Fibroblast of lung (primary cell): ENCODE measurements at regions not wholly inside any gene's neighbourhood (a gene's known extent, or its start where the extent isn't known, plus 50 kb on each side); places are given as distances from the start of the nearest gene placed in this dataset.

Source experiments
- DNase-seq, 2 donors: peaks; one replicate each; pipeline versions ENCODE4 v3.0.0 to v3.0.0-alpha.2; 2010; ENCODE audit warnings: low read depth in 2 of 2
- H2AFZ ChIP-seq: 2 replicates; pipeline ENCODE4 v1.5.1; 2012; ENCODE audit warnings: low read length, control low read depth, inconsistent platforms
- H3K27ac ChIP-seq: 2 replicates; pipeline ENCODE4 v1.5.1; 2011; ENCODE audit warnings: low read length, control low read depth; ENCODE audit not compliant: insufficient read depth
- H3K27me3 ChIP-seq: 2 replicates; pipeline ENCODE4 v1.5.1; 2011; ENCODE audit warnings: mild to moderate bottlenecking, low read length; ENCODE audit not compliant: control insufficient read depth, insufficient read depth
- H3K36me3 ChIP-seq: 2 replicates; pipeline ENCODE4 v1.5.1; 2011; ENCODE audit warnings: low read length; ENCODE audit not compliant: control insufficient read depth, insufficient read depth
- H3K4me1 ChIP-seq: 2 replicates; pipeline ENCODE4 v1.5.1; 2011; ENCODE audit warnings: low read length; ENCODE audit not compliant: control insufficient read depth, insufficient read depth; ENCODE audit errors: extremely low read depth
- H3K4me2 ChIP-seq: 2 replicates; pipeline ENCODE4 v1.5.1; 2011; ENCODE audit warnings: low read length, control low read depth; ENCODE audit not compliant: insufficient read depth; ENCODE audit errors: extremely low read depth
- H3K4me3 ChIP-seq, 4 experiments: fragments of 200-600 bp in 1 of 4; sonication (generic) in 1 of 4; replicated peaks in 1 of 4; 2 replicates each; pipeline ENCODE4 v1.5.1; 2011 to 2016; ENCODE audit warnings: low read length in 4 of 4, low read depth in 3 of 4, mild to moderate bottlenecking in 3 of 4, control low read depth in 2 of 4, inconsistent platforms in 1 of 4, mixed read lengths in 1 of 4; ENCODE audit not compliant: insufficient read depth in 1 of 4; ENCODE audit errors: control extremely low read depth in 1 of 4
- H3K79me2 ChIP-seq: 2 replicates; pipeline ENCODE4 v1.5.1; 2012; ENCODE audit warnings: mild to moderate bottlenecking, low read length, inconsistent platforms; ENCODE audit not compliant: control insufficient read depth, insufficient read depth
- H3K9ac ChIP-seq: 2 replicates; pipeline ENCODE4 v1.5.1; 2011; ENCODE audit warnings: mild to moderate bottlenecking, low read length, control low read depth; ENCODE audit not compliant: insufficient read depth
- H3K9me3 ChIP-seq: 2 replicates; pipeline ENCODE4 v1.5.1; 2012; ENCODE audit warnings: low read depth, low read length; ENCODE audit not compliant: control insufficient read depth, insufficient read depth
- H4K20me1 ChIP-seq: 2 replicates; pipeline ENCODE4 v1.5.1; 2011; ENCODE audit warnings: low read length; ENCODE audit not compliant: control insufficient read depth, insufficient read depth; ENCODE audit errors: extremely low read depth
- EZH2 ChIP-seq: IDR thresholded peaks from 2 replicates; pipeline ENCODE4 v1.5.1; 2012; ENCODE audit warnings: low read length, control low read depth, mild to moderate bottlenecking; ENCODE audit errors: missing control alignments
- TF ChIP-seq, protein P1 (sequence below), 2 donors: IDR thresholded peaks in 1 of 2; conservative IDR thresholded peaks in 1 of 2; 1 replicate in 1 of 2; 2 replicates in 1 of 2; pipeline ENCODE4 v1.5.1; 2011 to 2012; ENCODE audit warnings: low read length in 2 of 2, control low read depth in 1 of 2, inconsistent platforms in 1 of 2, low read depth in 1 of 2, mild to moderate bottlenecking in 1 of 2

DNA sequence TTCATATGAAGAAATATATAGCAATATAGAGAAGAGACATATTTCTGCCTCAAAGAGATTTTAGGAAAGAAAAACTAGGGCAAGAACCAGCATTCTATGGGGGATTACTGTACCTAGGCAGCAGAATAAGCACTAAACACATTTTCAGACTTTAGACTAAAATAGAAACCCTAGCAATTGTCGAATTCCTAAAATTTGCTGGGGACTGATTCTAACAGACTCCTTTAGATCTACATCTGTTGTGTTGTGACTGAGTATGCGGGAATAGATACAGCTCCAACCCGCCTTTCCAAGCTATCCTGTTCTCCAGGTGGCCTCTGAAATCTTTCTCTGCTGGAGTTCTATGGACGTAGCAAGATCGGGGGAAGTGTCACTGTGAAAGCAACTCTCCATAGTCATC is 482.2 kb downstream of the NTRK2 start:
- TF ChIP-seq, protein P1, sequence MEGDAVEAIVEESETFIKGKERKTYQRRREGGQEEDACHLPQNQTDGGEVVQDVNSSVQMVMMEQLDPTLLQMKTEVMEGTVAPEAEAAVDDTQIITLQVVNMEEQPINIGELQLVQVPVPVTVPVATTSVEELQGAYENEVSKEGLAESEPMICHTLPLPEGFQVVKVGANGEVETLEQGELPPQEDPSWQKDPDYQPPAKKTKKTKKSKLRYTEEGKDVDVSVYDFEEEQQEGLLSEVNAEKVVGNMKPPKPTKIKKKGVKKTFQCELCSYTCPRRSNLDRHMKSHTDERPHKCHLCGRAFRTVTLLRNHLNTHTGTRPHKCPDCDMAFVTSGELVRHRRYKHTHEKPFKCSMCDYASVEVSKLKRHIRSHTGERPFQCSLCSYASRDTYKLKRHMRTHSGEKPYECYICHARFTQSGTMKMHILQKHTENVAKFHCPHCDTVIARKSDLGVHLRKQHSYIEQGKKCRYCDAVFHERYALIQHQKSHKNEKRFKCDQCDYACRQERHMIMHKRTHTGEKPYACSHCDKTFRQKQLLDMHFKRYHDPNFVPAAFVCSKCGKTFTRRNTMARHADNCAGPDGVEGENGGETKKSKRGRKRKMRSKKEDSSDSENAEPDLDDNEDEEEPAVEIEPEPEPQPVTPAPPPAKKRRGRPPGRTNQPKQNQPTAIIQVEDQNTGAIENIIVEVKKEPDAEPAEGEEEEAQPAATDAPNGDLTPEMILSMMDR (conservative IDR thresholded peaks at IDR 0.05 in 1 of 2, IDR thresholded peaks at IDR 0.05 in 1 of 2; ENCODE audit: low read depth in 1 of 2, low read length in 2 of 2) = no peak
- Histone ChIP-seq H3K4me1 (no peaks in the 10 kb centered on the region), H3K4me2 (no peak overlapping the region), H3K79me2 (no peaks in the 10 kb centered on the region), H3K4me3 (no peak overlapping the region), H3K27me3 (no peaks in the 10 kb centered on the region), H2AFZ (no peak overlapping the region), H3K9me3 (no peaks in the 10 kb centered on the region), H3K9ac (no peak overlapping the region), H3K36me3 (no peaks in the 10 kb centered on the region), H3K27ac (no peak overlapping the region), H4K20me1 (no peaks in the 10 kb centered on the region)
- no peak for DNase-seq

DNA sequence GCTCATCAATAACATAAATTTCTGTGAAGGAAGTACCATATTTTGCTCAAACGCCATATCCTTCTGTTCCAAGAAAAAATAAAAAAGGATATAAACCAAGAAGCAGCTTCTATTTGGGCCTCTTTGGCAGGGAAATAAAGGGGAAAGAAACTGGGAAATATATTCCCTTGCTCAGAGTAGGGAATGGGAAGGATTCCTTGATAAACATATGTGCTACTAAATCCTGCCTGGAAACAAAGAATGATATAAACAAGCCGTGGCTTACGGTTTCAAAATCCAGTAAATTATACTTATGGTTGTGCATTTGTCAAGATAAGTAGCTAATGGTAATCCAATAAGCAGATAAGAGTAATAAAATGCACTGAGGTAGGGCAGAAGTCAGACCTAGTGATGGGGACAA is 481.6 kb downstream of the NTRK2 start:
- Histone ChIP-seq H3K4me1 (no peaks in the 10 kb centered on the region), H4K20me1 (no peaks in the 10 kb centered on the region), H3K36me3 (no peaks in the 10 kb centered on the region), H3K4me2 (no peak overlapping the region), H3K9ac (no peak overlapping the region), H2AFZ (no peak overlapping the region), H3K4me3 (no peak overlapping the region), H3K27ac (no peak overlapping the region), H3K27me3 (no peaks in the 10 kb centered on the region), H3K9me3 (no peaks in the 10 kb centered on the region), H3K79me2 (no peaks in the 10 kb centered on the region)
- no peak for DNase-seq
- TF ChIP-seq EZH2 = no peak

DNA sequence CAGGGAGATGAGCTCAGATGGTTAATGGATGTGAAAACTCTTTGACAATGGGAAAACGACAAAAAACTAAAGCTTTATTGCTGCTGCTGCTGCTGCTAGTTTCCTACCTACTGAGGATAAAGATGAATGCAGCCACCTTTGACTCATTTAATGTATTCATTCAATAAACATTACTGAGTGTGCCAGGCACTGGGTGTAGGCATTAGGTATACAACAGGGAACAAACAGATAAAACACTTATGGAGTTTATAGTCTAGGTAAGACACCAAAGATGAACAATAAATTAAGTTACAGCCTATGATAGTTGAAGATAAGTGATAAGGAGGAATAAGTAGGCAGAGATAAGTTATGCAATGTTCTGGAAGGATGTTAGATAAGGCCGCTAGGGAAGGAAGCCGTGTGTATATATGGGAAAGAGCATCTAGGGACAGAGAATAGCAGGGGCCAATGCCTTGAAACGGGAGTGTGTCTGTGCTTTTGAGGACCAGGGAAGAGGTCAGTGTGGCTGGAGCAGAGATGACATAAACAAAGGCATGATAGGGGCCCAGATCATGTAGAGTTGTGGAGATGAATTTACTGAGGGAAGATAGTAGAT is 477.6 kb downstream of the NTRK2 start:
- no peaks in the 10 kb centered on the region for H3K4me1 ChIP-seq
- H3K4me3 ChIP-seq = no peak overlapping the region
- no peak overlapping the region for H3K27ac ChIP-seq
- DNase-seq = no peak
- no peaks in the 10 kb centered on the region for H3K79me2 ChIP-seq
- H3K9ac ChIP-seq = no peak overlapping the region
- H2AFZ ChIP-seq = no peak overlapping the region
- H3K9me3 ChIP-seq = no peaks in the 10 kb centered on the region
- H4K20me1 ChIP-seq = no peaks in the 10 kb centered on the region
- no peak overlapping the region for H3K4me2 ChIP-seq
- no peaks in the 10 kb centered on the region for H3K27me3 ChIP-seq
- TF ChIP-seq EZH2 = no peak
- TF ChIP-seq, protein P1 (conservative IDR thresholded peaks at IDR 0.05 in 1 of 2, IDR thresholded peaks at IDR 0.05 in 1 of 2; ENCODE audit: low read depth in 1 of 2, low read length in 2 of 2) = no peak
- no peaks in the 10 kb centered on the region for H3K36me3 ChIP-seq
